Retinal pigment epithelial cell (primary cell): ENCODE measurements at regions not wholly inside any gene's neighbourhood (a gene's known extent, or its start where the extent isn't known, plus 50 kb on each side); places are given as distances from the start of the nearest gene placed in this dataset.

Source experiments
- DNase-seq: peaks from one replicate; pipeline ENCODE4 v3.0.0-alpha.2; 2010; ENCODE audit warnings: low read depth
- H3K4me3 ChIP-seq: 2 replicates; pipeline ENCODE4 v1.5.1; 2011; ENCODE audit warnings: mild to moderate bottlenecking, low read length, control low read depth, moderate library complexity
- CTCF ChIP-seq: conservative IDR thresholded peaks from 2 replicates; pipeline ENCODE4 v1.5.1; 2011; ENCODE audit warnings: low read depth, low read length, control low read depth, inconsistent platforms

GRCh38 chr18:51623653-51624052 lies 426.2 kb upstream of the MEX3C start:
- DNase-seq = no peak
- no peak for TF ChIP-seq CTCF
- H3K4me3 ChIP-seq = no peak overlapping the region

GRCh38 chr18:51630706-51631105 lies 433.2 kb upstream of the MEX3C start:
- no peak for TF ChIP-seq CTCF
- DNase-seq = no peak
- H3K4me3 ChIP-seq = no peak overlapping the region

- H3K4me3 ChIP-seq = no peak overlapping the region
- TF ChIP-seq CTCF = no peak
- no peak for DNase-seq
These were observed 440.4 kb upstream of the MEX3C start for GRCh38 chr18:51637881-51638280.

GRCh38 chr18:51639541-51639940 lies 442.1 kb upstream of the MEX3C start:
- no peak for DNase-seq
- no peak overlapping the region for H3K4me3 ChIP-seq
- no peak for TF ChIP-seq CTCF

GRCh38 chr18:51643483-51643882 lies 446.0 kb upstream of the MEX3C start:
- no peak for TF ChIP-seq CTCF
- DNase-seq = no peak

GRCh38 chr18:51645607-51646006 lies 448.1 kb upstream of the MEX3C start:
- no peak for TF ChIP-seq CTCF
- H3K4me3 ChIP-seq = no peak overlapping the region
- DNase-seq = no peak

More at GRCh38 chr18:51643483-51643882, 446.0 kb upstream of the MEX3C start:
- no peak overlapping the region for H3K4me3 ChIP-seq

- no peak for TF ChIP-seq CTCF
- DNase-seq = no peak
- no peak overlapping the region for H3K4me3 ChIP-seq
These were observed 449.9 kb upstream of the MEX3C start for GRCh38 chr18:51647346-51647745.
